GM23338 (cell line): ENCODE measurements at regions not wholly inside any gene's neighbourhood (a gene's known extent, or its start where the extent isn't known, plus 50 kb on each side); places are given as distances from the start of the nearest gene placed in this dataset.

Experiments
- ATAC-seq: fragments of 200-7000 bp; cut with Tn5 transposase; 3 replicates; pipeline ENCODE4 v1.9.1; 2020
- DNase-seq: peaks from one replicate; pipeline ENCODE4 v3.0.0-alpha.2; 2015; ENCODE audit warnings: low spot score
- H2AFZ ChIP-seq: fragments of 200-600 bp; sonication (generic); 2 replicates; pipeline ENCODE4 v1.8.0; 2016; ENCODE audit warnings: antibody characterized with exemption, mild to moderate bottlenecking, moderate library complexity
- H3F3A ChIP-seq: fragments of 200-600 bp; sonication (generic); replicated peaks from 2 replicates; pipeline ENCODE4 v1.8.0; 2017; ENCODE audit warnings: antibody characterized with exemption, mixed run types, low read depth
- H3K27ac ChIP-seq: fragments of 200-600 bp; sonication (generic); 2 replicates; pipeline ENCODE4 v1.6.1; 2016; ENCODE audit warnings: low read depth
- H3K27me3 ChIP-seq: fragments of 200-600 bp; sonication (generic); 2 replicates; pipeline ENCODE4 v1.8.0; 2016; ENCODE audit warnings: mild to moderate bottlenecking, mixed run types, moderate library complexity; ENCODE audit not compliant: insufficient read depth
- H3K36me3 ChIP-seq: fragments of 200-600 bp; sonication (generic); 2 replicates; pipeline ENCODE4 v1.8.0; 2016; ENCODE audit warnings: mild to moderate bottlenecking; ENCODE audit not compliant: insufficient read depth
- H3K4me1 ChIP-seq: fragments of 200-600 bp; sonication (generic); 2 replicates; pipeline ENCODE4 v1.8.0; 2016; ENCODE audit warnings: mild to moderate bottlenecking, moderate library complexity; ENCODE audit not compliant: insufficient read depth
- H3K4me2 ChIP-seq: fragments of 200-600 bp; sonication (generic); 2 replicates; pipeline ENCODE4 v1.7.1; 2017; ENCODE audit warnings: mixed run types
- H3K4me3 ChIP-seq: fragments of 200-600 bp; sonication (generic); 2 replicates; pipeline ENCODE4 v1.6.1; 2016; ENCODE audit warnings: mixed run types
- H3K79me2 ChIP-seq: fragments of 200-600 bp; sonication (generic); replicated peaks from 2 replicates; pipeline ENCODE4 v1.8.0; 2017; ENCODE audit warnings: mild to moderate bottlenecking; ENCODE audit not compliant: insufficient read depth
- H3K9me2 ChIP-seq: fragments of 200-600 bp; sonication (generic); 2 replicates; pipeline ENCODE4 v1.8.0; 2017; ENCODE audit not compliant: insufficient read depth
- H4K20me1 ChIP-seq: fragments of 200-600 bp; sonication (generic); replicated peaks from 2 replicates; pipeline ENCODE4 v1.8.0; 2017; ENCODE audit warnings: mild to moderate bottlenecking; ENCODE audit not compliant: insufficient read depth
- H3K27ac Mint-ChIP-seq: 2 replicates; pipeline ENCODE4 v1.8.0; 2020; ENCODE audit warnings: inconsistent platforms, mild to moderate bottlenecking, moderate library complexity, mixed read lengths
- H3K27me3 Mint-ChIP-seq: 3 replicates; pipeline ENCODE4 v1.8.0; 2022; ENCODE audit warnings: low read depth, mild to moderate bottlenecking, moderate library complexity, mixed read lengths, inconsistent platforms; ENCODE audit not compliant: insufficient read depth, poor library complexity
- H3K36me3 Mint-ChIP-seq: 3 replicates; pipeline ENCODE4 v1.8.0; 2021; ENCODE audit warnings: low read depth, mild to moderate bottlenecking, inconsistent platforms, moderate library complexity, mixed read lengths
- H3K4me1 Mint-ChIP-seq: 3 replicates; pipeline ENCODE4 v1.8.0; 2020; ENCODE audit warnings: mild to moderate bottlenecking, inconsistent platforms, mixed read lengths
- H3K4me3 Mint-ChIP-seq: 3 replicates; pipeline ENCODE4 v1.8.0; 2021; ENCODE audit warnings: moderate library complexity, mild to moderate bottlenecking, inconsistent platforms, mixed read lengths
- H3K9me3 Mint-ChIP-seq: 3 replicates; pipeline ENCODE4 v1.8.0; 2020; ENCODE audit warnings: moderate library complexity, mild to moderate bottlenecking, inconsistent platforms, mixed read lengths
- CREB1 ChIP-seq: fragments of 250-450 bp; sonication (Bioruptor Pico); IDR thresholded peaks from 2 replicates; pipeline ENCODE4 v1.5.0; 2020; ENCODE audit warnings: low read depth, mild to moderate bottlenecking, moderate library complexity
- EZH2 ChIP-seq: fragments of 200-600 bp; sonication (generic); IDR thresholded peaks from one replicate; pipeline ENCODE4 v1.8.0; 2017; ENCODE audit warnings: antibody characterized with exemption, mild to moderate bottlenecking, low read depth; ENCODE audit not compliant: unreplicated experiment
- EZH2phosphoT487 ChIP-seq: fragments of 200-600 bp; sonication (generic); IDR thresholded peaks from one replicate; pipeline ENCODE4 v1.8.1; 2018; ENCODE audit warnings: antibody characterized with exemption; ENCODE audit not compliant: unreplicated experiment
- JUNB ChIP-seq: IDR thresholded peaks from one replicate; pipeline ENCODE4 v1.6.1; 2016; ENCODE audit warnings: antibody characterized with exemption; ENCODE audit not compliant: unreplicated experiment
- NANOG ChIP-seq: IDR thresholded peaks from 2 replicates; pipeline ENCODE4 v1.6.1; 2016; ENCODE audit warnings: antibody characterized with exemption, borderline replicate concordance
- POLR2AphosphoS5 ChIP-seq: IDR thresholded peaks from 2 replicates; pipeline ENCODE4 v1.6.1; 2016; ENCODE audit warnings: antibody characterized with exemption, low read depth
- STAT1 ChIP-seq: IDR thresholded peaks from one replicate; pipeline ENCODE4 v1.6.1; 2016; ENCODE audit warnings: antibody characterized with exemption; ENCODE audit not compliant: unreplicated experiment
- ZNF331 ChIP-seq: fragments of 250-450 bp; sonication (Bioruptor Pico); IDR thresholded peaks from 2 replicates; pipeline ENCODE4 v1.5.0; 2020; ENCODE audit warnings: low read depth, mild to moderate bottlenecking, moderate library complexity
- TF ChIP-seq, protein P1 (sequence below), 2 experiments: fragments of 200-600 bp in 1 of 2; sonication (generic) in 1 of 2; conservative IDR thresholded peaks; 2 replicates each; pipeline versions ENCODE4 v1.5.1 to v1.6.1; 2016 to 2017; ENCODE audit warnings: antibody characterized with exemption in 2 of 2, low read depth in 2 of 2, mild to moderate bottlenecking in 2 of 2, moderate library complexity in 1 of 2
- TF ChIP-seq, protein P2 (sequence below): IDR thresholded peaks from one replicate; pipeline ENCODE4 v1.6.1; 2018; ENCODE audit warnings: antibody characterized with exemption; ENCODE audit not compliant: unreplicated experiment
- TF ChIP-seq, protein P3 (sequence below): IDR thresholded peaks from 2 replicates; pipeline ENCODE4 v1.6.1; 2016; ENCODE audit warnings: antibody characterized with exemption

DNA sequence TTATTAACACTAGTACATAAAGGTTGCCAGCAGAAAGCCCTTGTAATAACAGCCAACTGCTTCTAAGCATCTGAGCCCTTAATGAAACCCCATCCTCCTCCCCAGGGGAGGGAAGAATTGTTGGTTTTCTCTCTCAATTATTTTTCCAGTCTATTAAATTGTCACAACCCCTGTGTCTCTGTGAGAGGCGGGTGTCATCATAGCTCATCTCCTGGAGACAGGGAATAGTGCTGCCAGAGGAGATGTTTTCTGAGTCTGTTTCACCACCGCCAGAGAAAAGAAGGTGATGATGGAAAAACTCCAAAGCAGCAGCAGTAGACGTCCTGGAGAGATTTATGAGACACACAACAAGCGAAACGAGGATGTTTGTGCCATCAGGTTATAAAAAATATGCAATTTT is 271.1 kb upstream of the NMUR2 start:
- Mint-ChIP-seq H3K27ac (no peak overlapping the region), H3K9me3 (no peaks in the 10 kb centered on the region), H3K27me3 (no peaks in the 10 kb centered on the region), H3K4me1 (no peaks in the 10 kb centered on the region), H3K36me3 (no peaks in the 10 kb centered on the region), H3K4me3 (no peak overlapping the region)
- Histone ChIP-seq H3K27me3 (no peaks in the 10 kb centered on the region), H3K4me2 (no peak overlapping the region), H3K27ac (no peak overlapping the region), H4K20me1 (no peaks in the 10 kb centered on the region), H3K79me2 (no peaks in the 10 kb centered on the region), H3K36me3 (no peaks in the 10 kb centered on the region), H2AFZ (no peak overlapping the region), H3F3A (no peaks in the 10 kb centered on the region), H3K4me1 (no peaks in the 10 kb centered on the region), H3K4me3 (no peak overlapping the region), H3K9me2 (no peaks in the 10 kb centered on the region)
- DNase-seq: no peak
- ATAC-seq: no peak
- TF ChIP-seq POLR2AphosphoS5: no peak
- no peak for TF ChIP-seq EZH2phosphoT487
- no peak for TF ChIP-seq STAT1
- no peak for TF ChIP-seq CREB1
- no peak for TF ChIP-seq NANOG
- TF ChIP-seq, protein P1, sequence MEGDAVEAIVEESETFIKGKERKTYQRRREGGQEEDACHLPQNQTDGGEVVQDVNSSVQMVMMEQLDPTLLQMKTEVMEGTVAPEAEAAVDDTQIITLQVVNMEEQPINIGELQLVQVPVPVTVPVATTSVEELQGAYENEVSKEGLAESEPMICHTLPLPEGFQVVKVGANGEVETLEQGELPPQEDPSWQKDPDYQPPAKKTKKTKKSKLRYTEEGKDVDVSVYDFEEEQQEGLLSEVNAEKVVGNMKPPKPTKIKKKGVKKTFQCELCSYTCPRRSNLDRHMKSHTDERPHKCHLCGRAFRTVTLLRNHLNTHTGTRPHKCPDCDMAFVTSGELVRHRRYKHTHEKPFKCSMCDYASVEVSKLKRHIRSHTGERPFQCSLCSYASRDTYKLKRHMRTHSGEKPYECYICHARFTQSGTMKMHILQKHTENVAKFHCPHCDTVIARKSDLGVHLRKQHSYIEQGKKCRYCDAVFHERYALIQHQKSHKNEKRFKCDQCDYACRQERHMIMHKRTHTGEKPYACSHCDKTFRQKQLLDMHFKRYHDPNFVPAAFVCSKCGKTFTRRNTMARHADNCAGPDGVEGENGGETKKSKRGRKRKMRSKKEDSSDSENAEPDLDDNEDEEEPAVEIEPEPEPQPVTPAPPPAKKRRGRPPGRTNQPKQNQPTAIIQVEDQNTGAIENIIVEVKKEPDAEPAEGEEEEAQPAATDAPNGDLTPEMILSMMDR (conservative IDR thresholded peaks at IDR 0.05; ENCODE audit: low read depth in 2 of 2): no peak

DNA sequence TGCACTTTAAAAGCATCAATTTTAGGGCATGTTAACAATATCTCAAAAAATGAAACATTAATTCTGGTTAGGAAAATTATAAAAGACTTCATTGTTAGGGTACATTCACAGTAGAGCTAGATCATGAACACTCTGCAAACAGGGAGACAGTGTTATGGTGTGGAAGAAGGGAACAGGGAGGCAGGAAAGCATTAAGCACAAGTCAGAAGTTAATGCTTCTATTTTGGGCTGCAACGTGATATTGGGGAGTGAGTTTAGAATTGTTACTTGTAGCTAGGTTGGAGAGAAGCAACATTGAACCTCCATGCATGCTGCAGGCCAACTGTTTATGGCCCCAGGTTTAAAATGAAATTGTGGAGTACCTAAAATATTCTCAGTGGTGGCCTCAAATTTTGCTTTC is 278.1 kb upstream of the NMUR2 start:
- Histone ChIP-seq H3K4me3 (no peak overlapping the region), H3K9me2 (no peaks in the 10 kb centered on the region), H2AFZ (no peak overlapping the region), H3K27me3 (no peaks in the 10 kb centered on the region), H3K4me1 (no peaks in the 10 kb centered on the region), H3F3A (no peaks in the 10 kb centered on the region), H3K27ac (no peak overlapping the region), H3K4me2 (no peak overlapping the region), H3K36me3 (no peaks in the 10 kb centered on the region; the same call in 1 of the 2 replicates), H4K20me1 (no peaks in the 10 kb centered on the region), H3K79me2 (no peaks in the 10 kb centered on the region)
- Mint-ChIP-seq H3K9me3 (peaks cover 24% of the 10 kb centered on the region), H3K27ac (no peak overlapping the region), H3K4me3 (no peak overlapping the region), H3K4me1 (no peaks in the 10 kb centered on the region), H3K36me3 (peaks cover 21% of the 10 kb centered on the region), H3K27me3 (peaks cover 2% of the 10 kb centered on the region)
- no peak for DNase-seq
- ATAC-seq: no peak
- TF ChIP-seq, protein P2, sequence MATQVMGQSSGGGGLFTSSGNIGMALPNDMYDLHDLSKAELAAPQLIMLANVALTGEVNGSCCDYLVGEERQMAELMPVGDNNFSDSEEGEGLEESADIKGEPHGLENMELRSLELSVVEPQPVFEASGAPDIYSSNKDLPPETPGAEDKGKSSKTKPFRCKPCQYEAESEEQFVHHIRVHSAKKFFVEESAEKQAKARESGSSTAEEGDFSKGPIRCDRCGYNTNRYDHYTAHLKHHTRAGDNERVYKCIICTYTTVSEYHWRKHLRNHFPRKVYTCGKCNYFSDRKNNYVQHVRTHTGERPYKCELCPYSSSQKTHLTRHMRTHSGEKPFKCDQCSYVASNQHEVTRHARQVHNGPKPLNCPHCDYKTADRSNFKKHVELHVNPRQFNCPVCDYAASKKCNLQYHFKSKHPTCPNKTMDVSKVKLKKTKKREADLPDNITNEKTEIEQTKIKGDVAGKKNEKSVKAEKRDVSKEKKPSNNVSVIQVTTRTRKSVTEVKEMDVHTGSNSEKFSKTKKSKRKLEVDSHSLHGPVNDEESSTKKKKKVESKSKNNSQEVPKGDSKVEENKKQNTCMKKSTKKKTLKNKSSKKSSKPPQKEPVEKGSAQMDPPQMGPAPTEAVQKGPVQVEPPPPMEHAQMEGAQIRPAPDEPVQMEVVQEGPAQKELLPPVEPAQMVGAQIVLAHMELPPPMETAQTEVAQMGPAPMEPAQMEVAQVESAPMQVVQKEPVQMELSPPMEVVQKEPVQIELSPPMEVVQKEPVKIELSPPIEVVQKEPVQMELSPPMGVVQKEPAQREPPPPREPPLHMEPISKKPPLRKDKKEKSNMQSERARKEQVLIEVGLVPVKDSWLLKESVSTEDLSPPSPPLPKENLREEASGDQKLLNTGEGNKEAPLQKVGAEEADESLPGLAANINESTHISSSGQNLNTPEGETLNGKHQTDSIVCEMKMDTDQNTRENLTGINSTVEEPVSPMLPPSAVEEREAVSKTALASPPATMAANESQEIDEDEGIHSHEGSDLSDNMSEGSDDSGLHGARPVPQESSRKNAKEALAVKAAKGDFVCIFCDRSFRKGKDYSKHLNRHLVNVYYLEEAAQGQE: no peak
- TF ChIP-seq, protein P3, sequence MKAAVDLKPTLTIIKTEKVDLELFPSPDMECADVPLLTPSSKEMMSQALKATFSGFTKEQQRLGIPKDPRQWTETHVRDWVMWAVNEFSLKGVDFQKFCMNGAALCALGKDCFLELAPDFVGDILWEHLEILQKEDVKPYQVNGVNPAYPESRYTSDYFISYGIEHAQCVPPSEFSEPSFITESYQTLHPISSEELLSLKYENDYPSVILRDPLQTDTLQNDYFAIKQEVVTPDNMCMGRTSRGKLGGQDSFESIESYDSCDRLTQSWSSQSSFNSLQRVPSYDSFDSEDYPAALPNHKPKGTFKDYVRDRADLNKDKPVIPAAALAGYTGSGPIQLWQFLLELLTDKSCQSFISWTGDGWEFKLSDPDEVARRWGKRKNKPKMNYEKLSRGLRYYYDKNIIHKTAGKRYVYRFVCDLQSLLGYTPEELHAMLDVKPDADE: no peak
- TF ChIP-seq POLR2AphosphoS5 (no peak), EZH2phosphoT487 (no peak), ZNF331 (CRISPR knock-in tag) (no peak), JUNB (no peak), CREB1 (no peak), STAT1 (no peak), EZH2 (no peak), NANOG (no peak)
- TF ChIP-seq, protein P1 (conservative IDR thresholded peaks at IDR 0.05; ENCODE audit: low read depth in 2 of 2): no peak
